Endodermal cell (in vitro differentiated cells): ENCODE measurements at regions not wholly inside any gene's neighbourhood (a gene's known extent, or its start where the extent isn't known, plus 50 kb on each side); places are given as distances from the start of the nearest gene placed in this dataset.

Experiments used
- DNase-seq: peaks from one replicate; pipeline ENCODE4 v3.0.0-alpha.2; 2017
- H3K27ac ChIP-seq: 2 replicates; pipeline ENCODE4 v1.5.1; 2013; ENCODE audit warnings: mild to moderate bottlenecking, low read depth, low read length, moderate library complexity
- H3K27me3 ChIP-seq: 2 replicates; pipeline ENCODE4 v1.6.1; 2013; ENCODE audit warnings: mild to moderate bottlenecking, low read length, moderate library complexity; ENCODE audit not compliant: insufficient read depth, control insufficient read depth, poor library complexity, severe bottlenecking
- H3K36me3 ChIP-seq: 2 replicates; pipeline ENCODE4 v1.7.0; 2013; ENCODE audit warnings: mild to moderate bottlenecking, low read length, moderate library complexity; ENCODE audit not compliant: control insufficient read depth, insufficient read depth
- H3K4me1 ChIP-seq: one replicate; pipeline ENCODE4 v1.7.0; 2013; ENCODE audit warnings: low read length; ENCODE audit not compliant: control insufficient read depth, insufficient read depth
- H3K4me3 ChIP-seq: 2 replicates; pipeline ENCODE4 v1.5.1; 2013; ENCODE audit warnings: mild to moderate bottlenecking, low read length, moderate library complexity
- H3K9ac ChIP-seq: 2 replicates; pipeline ENCODE4 v1.6.1; 2013; ENCODE audit warnings: mild to moderate bottlenecking, low read length, moderate library complexity; ENCODE audit not compliant: poor library complexity, severe bottlenecking; ENCODE audit errors: extremely low read depth
- H3K9me3 ChIP-seq: 2 replicates; pipeline ENCODE4 v1.6.1; 2013; ENCODE audit warnings: mild to moderate bottlenecking, low read length, moderate library complexity; ENCODE audit not compliant: control insufficient read depth
- H3K27ac Mint-ChIP-seq: 2 replicates; pipeline ENCODE4 v1.8.0; 2020; ENCODE audit warnings: mixed read lengths
- H3K27me3 Mint-ChIP-seq: 2 replicates; pipeline ENCODE4 v1.8.0; 2021; ENCODE audit warnings: mild to moderate bottlenecking, mixed read lengths; ENCODE audit not compliant: insufficient read depth
- H3K36me3 Mint-ChIP-seq: 2 replicates; pipeline ENCODE4 v1.8.0; 2020; ENCODE audit warnings: low read depth, mixed read lengths
- H3K4me1 Mint-ChIP-seq: 2 replicates; pipeline ENCODE4 v1.8.0; 2020; ENCODE audit warnings: mixed read lengths
- H3K4me3 Mint-ChIP-seq: 2 replicates; pipeline ENCODE4 v1.8.0; 2020; ENCODE audit warnings: mild to moderate bottlenecking, moderate library complexity, mixed read lengths
- H3K9me3 Mint-ChIP-seq: 2 replicates; pipeline ENCODE4 v1.8.0; 2020; ENCODE audit warnings: mild to moderate bottlenecking, mixed read lengths
- CTCF ChIP-seq: fragments of 200-600 bp; sonication (generic); conservative IDR thresholded peaks from 2 replicates; pipeline ENCODE4 v1.5.0; 2021; ENCODE audit warnings: antibody characterized with exemption, mild to moderate bottlenecking
- WGBS, 2 experiments: methylation state at CpG; one replicate each; pipeline versions ENCODE4 v1.1.5 to v1.1.7; 2013; ENCODE audit warnings: missing lambda C conversion rate in 2 of 2, mixed read lengths in 1 of 2; ENCODE audit not compliant: insufficient coverage in 1 of 2, insufficient read length in 1 of 2; 5-methylcytosine and 5-hydroxymethylcytosine counted together

- H3K36me3 ChIP-seq = no peaks in the 10 kb centered on the region
- Mint-ChIP-seq H3K27me3 (no peaks in the 10 kb centered on the region), H3K27ac (no peak overlapping the region), H3K9me3 (peaks cover 73% of the 10 kb centered on the region), H3K4me1 (no peaks in the 10 kb centered on the region), H3K36me3 (no peaks in the 10 kb centered on the region), H3K4me3 (no peak overlapping the region)
- TF ChIP-seq CTCF = no peak
- no peak overlapping the region for H3K27ac ChIP-seq
- WGBS, 2 experiments = 100% methylated on average over 1 of the region's 1 CpG; no CpG with 5 or more reads in 1 of the 2 experiments
- H3K9ac ChIP-seq = no peak overlapping the region
- no peaks in the 10 kb centered on the region for H3K4me1 ChIP-seq
- DNase-seq = no peak
- no peak overlapping the region for H3K4me3 ChIP-seq
- peaks cover 56% of the 10 kb centered on the region for H3K9me3 ChIP-seq
- no peaks in the 10 kb centered on the region for H3K27me3 ChIP-seq
Measured at GRCh38 chr11:55481416-55481815, 72.9 kb upstream of the OR4C15 start.

- peaks cover 58% of the 10 kb centered on the region for H3K9me3 ChIP-seq
- no peak for DNase-seq
- TF ChIP-seq CTCF = no peak
- no peaks in the 10 kb centered on the region for H3K36me3 ChIP-seq
- H3K27ac Mint-ChIP-seq = no peak overlapping the region
- no peak overlapping the region for H3K27ac ChIP-seq
- WGBS, 2 experiments = 17 to 38% methylated on average over 3 to 5 of the region's 5 CpGs
- no peaks in the 10 kb centered on the region for H3K4me1 Mint-ChIP-seq
- H3K9me3 Mint-ChIP-seq = peaks cover 85% of the 10 kb centered on the region
- H3K36me3 Mint-ChIP-seq = peaks cover 1% of the 10 kb centered on the region
- no peak overlapping the region for H3K4me3 ChIP-seq
- H3K27me3 ChIP-seq = no peaks in the 10 kb centered on the region
- no peaks in the 10 kb centered on the region for H3K4me1 ChIP-seq
- no peak overlapping the region for H3K4me3 Mint-ChIP-seq
- no peaks in the 10 kb centered on the region for H3K27me3 Mint-ChIP-seq
- H3K9ac ChIP-seq = no peak overlapping the region
Measured at GRCh38 chr11:55497068-55497467, 57.2 kb upstream of the OR4C15 start.

- Mint-ChIP-seq H3K4me3 (no peak overlapping the region), H3K27me3 (no peaks in the 10 kb centered on the region), H3K4me1 (no peaks in the 10 kb centered on the region), H3K27ac (no peak overlapping the region), H3K9me3 (peaks cover 83% of the 10 kb centered on the region), H3K36me3 (peaks cover 1% of the 10 kb centered on the region)
- Histone ChIP-seq H3K9ac (no peak overlapping the region), H3K9me3 (peaks cover 50% of the 10 kb centered on the region), H3K27ac (no peak overlapping the region), H3K4me1 (no peaks in the 10 kb centered on the region), H3K27me3 (no peaks in the 10 kb centered on the region), H3K36me3 (no peaks in the 10 kb centered on the region), H3K4me3 (no peak overlapping the region)
- WGBS, 2 experiments = 72 to 90% methylated on average over 7 to 15 of the region's 15 CpGs
- TF ChIP-seq CTCF = no peak
- DNase-seq = no peak
Measured at GRCh38 chr11:55501014-55501413, 53.3 kb upstream of the OR4C15 start.
